ENCODE measurements at regions not wholly inside any gene's neighbourhood (a gene's known extent, or its start where the extent isn't known, plus 50 kb on each side); places are given as distances from the start of the nearest gene placed in this dataset.

GRCh38 chr2:21234001-21234400, 110.2 kb downstream of the TDRD15 start:
- H3K36me3 ChIP-seq (ENCODE audit: control insufficient read depth, insufficient read depth, low read length), result no peaks in the 10 kb centered on the region

More at GRCh38 chr2:21234001-21234400, 110.2 kb downstream of the TDRD15 start:
- H3K4me3 ChIP-seq (ENCODE audit: insufficient read depth, low read depth, low read length), result no peak overlapping the region
- DNase-seq (no peak), ATAC-seq (ENCODE audit: low read depth) (no peak)
- H3K9me1 ChIP-seq (ENCODE audit: insufficient read depth, low read length), result no peaks in the 10 kb centered on the region
- intact Hi-C loops (cut with micrococcal nuclease) (no loop called here), dilution Hi-C loops (cut with HindIII; ENCODE audit: low sequenced_read_pairs, unreplicated experiment) (no loop called here), in situ Hi-C loops (cut with MboI; ENCODE audit: low sequenced_read_pairs) (no loop called here)
- H4K5ac ChIP-seq (ENCODE audit: low read depth, low read length), result no peak overlapping the region
- H4K20me1 ChIP-seq (ENCODE audit: insufficient read depth, low read length), result no peaks in the 10 kb centered on the region
- H4K91ac ChIP-seq (ENCODE audit: insufficient read depth, low read depth, low read length), result no peak overlapping the region
- ChIA-PET POLR2A (ENCODE audit: unreplicated experiment) (no interaction called here), CTCF (no interaction called here)
- no CpG with 5 or more reads among the region's 3 CpGs for WGBS, 2 experiments (ENCODE audit: extremely low coverage in 2 of 2, insufficient read length in 1 of 2)
- TF ChIP-seq USF2 (IDR thresholded peaks at IDR 0.05; ENCODE audit: low read depth, low read length) (no peak), NFE2L2 (IDR thresholded peaks at IDR 0.05; ENCODE audit: low read depth, low read length) (no peak), SMC3 (IDR thresholded peaks at IDR 0.05; ENCODE audit: low read depth, low read length) (no peak), RFX5 (IDR thresholded peaks at IDR 0.05; ENCODE audit: low read depth, low read length) (no peak), CHD1 (IDR thresholded peaks at IDR 0.05; ENCODE audit: low read depth, low read length) (no peak), MXI1 (IDR thresholded peaks at IDR 0.05; ENCODE audit: borderline replicate concordance, low read depth, low read length) (no peak)
- no peak overlapping the region for H2BK15ac ChIP-seq (ENCODE audit: low read depth, low read length)
- H2BK20ac ChIP-seq (ENCODE audit: low read depth, low read length), result no peak overlapping the region
- no TSS peak for BruUV-seq (replicated peaks)
- H3K14ac ChIP-seq (replicated peaks; ENCODE audit: low read depth, low read length), result no peak overlapping the region
- no peak overlapping the region for H3K23ac ChIP-seq (ENCODE audit: low read depth, low read length)
- H3K18ac ChIP-seq (ENCODE audit: low read depth, low read length), result no peak overlapping the region
- H3K79me1 ChIP-seq (ENCODE audit: low read depth in 1 of 2, low read length in 2 of 2), result no peaks in the 10 kb centered on the region
- H3K9me3 ChIP-seq (ENCODE audit: control insufficient read depth, insufficient read depth, low read length), result no peaks in the 10 kb centered on the region
- H3K56ac ChIP-seq (ENCODE audit: extremely low read depth, insufficient read depth, low read length), result no peak overlapping the region
- H3K4me2 ChIP-seq (ENCODE audit: low read depth, low read length), result no peak overlapping the region
- no peak overlapping the region for H3K27ac ChIP-seq (ENCODE audit: insufficient read depth, low read length)
- no peak overlapping the region for H2BK5ac ChIP-seq (ENCODE audit: low read depth, low read length, poor library complexity, severe bottlenecking)
- no peaks in the 10 kb centered on the region for H3K4me1 ChIP-seq (ENCODE audit: control insufficient read depth, insufficient read depth, low read length)
- no peak overlapping the region for H4K8ac ChIP-seq (ENCODE audit: low read depth in 2 of 2, low read length in 2 of 2)
- H2AFZ ChIP-seq (replicated peaks; ENCODE audit: low read length, poor library complexity), result no peak overlapping the region
- H3K4ac ChIP-seq (ENCODE audit: low read depth, low read length), result no peak overlapping the region
- no peak overlapping the region for H2BK120ac ChIP-seq (ENCODE audit: low read depth, low read length)
- no peak overlapping the region for H3K9ac ChIP-seq (ENCODE audit: low read depth, low read length)
- no peak overlapping the region for H2AK9ac ChIP-seq (replicated peaks; ENCODE audit: low read depth, low read length, poor library complexity)
- H2AK5ac ChIP-seq (ENCODE audit: low read depth, low read length), result no peak overlapping the region
- H3K27me3 ChIP-seq (ENCODE audit: control insufficient read depth, insufficient read depth, low read length), result no peaks in the 10 kb centered on the region

Data from IMR-90 (cell line).